ENCODE measurements at regions not wholly inside any gene's neighbourhood (a gene's known extent, or its start where the extent isn't known, plus 50 kb on each side); places are given as distances from the start of the nearest gene placed in this dataset.

DNA sequence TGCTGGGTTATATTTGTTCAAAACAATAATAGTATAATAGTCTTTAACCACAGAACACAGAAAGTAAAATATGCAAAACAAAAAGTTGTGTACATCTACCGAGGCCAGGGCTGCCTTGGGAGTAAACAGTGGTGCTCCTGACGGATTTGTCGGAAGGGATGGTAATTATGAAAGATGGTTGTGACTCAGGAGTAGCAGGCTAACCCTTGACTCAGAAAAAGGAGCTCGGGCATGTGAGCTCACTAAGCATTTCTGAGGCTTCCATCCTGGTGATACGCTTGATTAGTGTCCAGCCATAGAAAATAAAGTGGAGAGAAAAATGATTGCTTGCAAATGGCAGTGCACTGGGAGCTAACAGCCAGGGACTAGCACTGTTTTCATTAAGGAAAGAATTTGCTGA lies 53.2 kb upstream of the SPANXB1 start:
- H3K79me2 ChIP-seq (ENCODE audit: control insufficient read depth in 1 of 2, insufficient read depth in 2 of 2, low read length in 2 of 2), result no peaks in the 10 kb centered on the region
- no peak overlapping the region for H2BK120ac ChIP-seq (replicated peaks; ENCODE audit: low read depth, low read length)
- no peak overlapping the region for H4K91ac ChIP-seq (replicated peaks; ENCODE audit: insufficient read length, low read length)
- no peaks in the 10 kb centered on the region for H3K4me1 ChIP-seq (replicated peaks in 1 of 4; ENCODE audit: control insufficient read depth in 3 of 4, insufficient read depth in 4 of 4, low read length in 3 of 4)
- no peak overlapping the region for H3K9ac ChIP-seq (replicated peaks in 1 of 4; ENCODE audit: extremely low read depth in 1 of 4, low read depth in 3 of 4, low read length in 3 of 4)
- H4K8ac ChIP-seq (ENCODE audit: extremely low read depth, insufficient read depth, low read length), result no peak overlapping the region
- no peak overlapping the region for H2AK5ac ChIP-seq (ENCODE audit: low read depth, low read length)
- H3K27ac ChIP-seq (ENCODE audit: low read depth, low read length), result no peak overlapping the region
- CTCF ChIA-PET (ENCODE audit: partially characterized antibody), result interaction anchor here (2.2 kb wide), 1 partner anchor 32 kb away, joined by 5 read pairs; no protein-coding TSS in a partner anchor
- H3K14ac ChIP-seq (ENCODE audit: insufficient read length), result no peak overlapping the region
- no peak overlapping the region for H2BK15ac ChIP-seq (ENCODE audit: low read length)
- H3K18ac ChIP-seq (ENCODE audit: extremely low read depth, low read length), result no peak overlapping the region
- no peak overlapping the region for H2BK20ac ChIP-seq (ENCODE audit: low read length)
- H3K23ac ChIP-seq (ENCODE audit: insufficient read length), result no peak overlapping the region
- POLR2A ChIA-PET (ENCODE audit: partially characterized antibody), result no interaction called here
- no peak overlapping the region for H2BK12ac ChIP-seq (ENCODE audit: low read depth, low read length)
- H3K36me3 ChIP-seq (ENCODE audit: control insufficient read depth in 2 of 4, insufficient read depth in 4 of 4, low read length in 3 of 4), result no peaks in the 10 kb centered on the region
- H3K9me3 ChIP-seq (ENCODE audit: insufficient read depth in 2 of 2, low read depth in 1 of 2, low read length in 1 of 2), result no peaks in the 10 kb centered on the region
- no peak for FAIRE-seq
- H3K56ac ChIP-seq (replicated peaks; ENCODE audit: insufficient read length, low read depth, low read length), result no peak overlapping the region
- DNase-seq (ENCODE audit: low read depth in 1 of 2, low spot score in 2 of 2), result no peak
- no peak overlapping the region for H2AFZ ChIP-seq (ENCODE audit: low read length)
- no peak overlapping the region for H3K4ac ChIP-seq (replicated peaks; ENCODE audit: insufficient read length, low read depth, low read length)
- H3K23me2 ChIP-seq (ENCODE audit: low read depth, low read length), result no peaks in the 10 kb centered on the region
- no peaks in the 10 kb centered on the region for H3K79me1 ChIP-seq (ENCODE audit: low read depth, low read length)
- H3K27me3 ChIP-seq (replicated peaks in 1 of 4; ENCODE audit: control insufficient read depth in 3 of 4, extremely low read depth in 1 of 4, insufficient read depth in 3 of 4, low read length in 3 of 4), result no peaks in the 10 kb centered on the region
- H4K20me1 ChIP-seq (replicated peaks in 1 of 2; ENCODE audit: control insufficient read depth in 1 of 2, insufficient read depth in 2 of 2, low read length in 2 of 2), result no peaks in the 10 kb centered on the region
- H2BK5ac ChIP-seq (ENCODE audit: low read depth, low read length), result no peak overlapping the region
- 84% methylated on average over 5 of the region's 5 CpGs; no CpG with 5 or more reads in 1 of the 2 experiments for WGBS, 2 experiments (ENCODE audit: extremely low coverage in 1 of 2, insufficient coverage in 1 of 2, insufficient read length in 1 of 2, insufficient replicate concordance in 2 of 2, low coverage in 1 of 2, low lambda C conversion rate in 2 of 2, missing lambda C conversion rate in 1 of 2)
- no peak overlapping the region for H4K5ac ChIP-seq (ENCODE audit: insufficient read length, low read depth, low read length)
- no peak overlapping the region for H3K4me3 ChIP-seq (ENCODE audit: extremely low read depth in 1 of 4, insufficient read depth in 2 of 4, low read depth in 3 of 4, low read length in 4 of 4)
- no peak overlapping the region for H3K4me2 ChIP-seq (ENCODE audit: insufficient read depth in 1 of 2, low read depth in 2 of 2, low read length in 2 of 2)
- TF ChIP-seq, protein P1, sequence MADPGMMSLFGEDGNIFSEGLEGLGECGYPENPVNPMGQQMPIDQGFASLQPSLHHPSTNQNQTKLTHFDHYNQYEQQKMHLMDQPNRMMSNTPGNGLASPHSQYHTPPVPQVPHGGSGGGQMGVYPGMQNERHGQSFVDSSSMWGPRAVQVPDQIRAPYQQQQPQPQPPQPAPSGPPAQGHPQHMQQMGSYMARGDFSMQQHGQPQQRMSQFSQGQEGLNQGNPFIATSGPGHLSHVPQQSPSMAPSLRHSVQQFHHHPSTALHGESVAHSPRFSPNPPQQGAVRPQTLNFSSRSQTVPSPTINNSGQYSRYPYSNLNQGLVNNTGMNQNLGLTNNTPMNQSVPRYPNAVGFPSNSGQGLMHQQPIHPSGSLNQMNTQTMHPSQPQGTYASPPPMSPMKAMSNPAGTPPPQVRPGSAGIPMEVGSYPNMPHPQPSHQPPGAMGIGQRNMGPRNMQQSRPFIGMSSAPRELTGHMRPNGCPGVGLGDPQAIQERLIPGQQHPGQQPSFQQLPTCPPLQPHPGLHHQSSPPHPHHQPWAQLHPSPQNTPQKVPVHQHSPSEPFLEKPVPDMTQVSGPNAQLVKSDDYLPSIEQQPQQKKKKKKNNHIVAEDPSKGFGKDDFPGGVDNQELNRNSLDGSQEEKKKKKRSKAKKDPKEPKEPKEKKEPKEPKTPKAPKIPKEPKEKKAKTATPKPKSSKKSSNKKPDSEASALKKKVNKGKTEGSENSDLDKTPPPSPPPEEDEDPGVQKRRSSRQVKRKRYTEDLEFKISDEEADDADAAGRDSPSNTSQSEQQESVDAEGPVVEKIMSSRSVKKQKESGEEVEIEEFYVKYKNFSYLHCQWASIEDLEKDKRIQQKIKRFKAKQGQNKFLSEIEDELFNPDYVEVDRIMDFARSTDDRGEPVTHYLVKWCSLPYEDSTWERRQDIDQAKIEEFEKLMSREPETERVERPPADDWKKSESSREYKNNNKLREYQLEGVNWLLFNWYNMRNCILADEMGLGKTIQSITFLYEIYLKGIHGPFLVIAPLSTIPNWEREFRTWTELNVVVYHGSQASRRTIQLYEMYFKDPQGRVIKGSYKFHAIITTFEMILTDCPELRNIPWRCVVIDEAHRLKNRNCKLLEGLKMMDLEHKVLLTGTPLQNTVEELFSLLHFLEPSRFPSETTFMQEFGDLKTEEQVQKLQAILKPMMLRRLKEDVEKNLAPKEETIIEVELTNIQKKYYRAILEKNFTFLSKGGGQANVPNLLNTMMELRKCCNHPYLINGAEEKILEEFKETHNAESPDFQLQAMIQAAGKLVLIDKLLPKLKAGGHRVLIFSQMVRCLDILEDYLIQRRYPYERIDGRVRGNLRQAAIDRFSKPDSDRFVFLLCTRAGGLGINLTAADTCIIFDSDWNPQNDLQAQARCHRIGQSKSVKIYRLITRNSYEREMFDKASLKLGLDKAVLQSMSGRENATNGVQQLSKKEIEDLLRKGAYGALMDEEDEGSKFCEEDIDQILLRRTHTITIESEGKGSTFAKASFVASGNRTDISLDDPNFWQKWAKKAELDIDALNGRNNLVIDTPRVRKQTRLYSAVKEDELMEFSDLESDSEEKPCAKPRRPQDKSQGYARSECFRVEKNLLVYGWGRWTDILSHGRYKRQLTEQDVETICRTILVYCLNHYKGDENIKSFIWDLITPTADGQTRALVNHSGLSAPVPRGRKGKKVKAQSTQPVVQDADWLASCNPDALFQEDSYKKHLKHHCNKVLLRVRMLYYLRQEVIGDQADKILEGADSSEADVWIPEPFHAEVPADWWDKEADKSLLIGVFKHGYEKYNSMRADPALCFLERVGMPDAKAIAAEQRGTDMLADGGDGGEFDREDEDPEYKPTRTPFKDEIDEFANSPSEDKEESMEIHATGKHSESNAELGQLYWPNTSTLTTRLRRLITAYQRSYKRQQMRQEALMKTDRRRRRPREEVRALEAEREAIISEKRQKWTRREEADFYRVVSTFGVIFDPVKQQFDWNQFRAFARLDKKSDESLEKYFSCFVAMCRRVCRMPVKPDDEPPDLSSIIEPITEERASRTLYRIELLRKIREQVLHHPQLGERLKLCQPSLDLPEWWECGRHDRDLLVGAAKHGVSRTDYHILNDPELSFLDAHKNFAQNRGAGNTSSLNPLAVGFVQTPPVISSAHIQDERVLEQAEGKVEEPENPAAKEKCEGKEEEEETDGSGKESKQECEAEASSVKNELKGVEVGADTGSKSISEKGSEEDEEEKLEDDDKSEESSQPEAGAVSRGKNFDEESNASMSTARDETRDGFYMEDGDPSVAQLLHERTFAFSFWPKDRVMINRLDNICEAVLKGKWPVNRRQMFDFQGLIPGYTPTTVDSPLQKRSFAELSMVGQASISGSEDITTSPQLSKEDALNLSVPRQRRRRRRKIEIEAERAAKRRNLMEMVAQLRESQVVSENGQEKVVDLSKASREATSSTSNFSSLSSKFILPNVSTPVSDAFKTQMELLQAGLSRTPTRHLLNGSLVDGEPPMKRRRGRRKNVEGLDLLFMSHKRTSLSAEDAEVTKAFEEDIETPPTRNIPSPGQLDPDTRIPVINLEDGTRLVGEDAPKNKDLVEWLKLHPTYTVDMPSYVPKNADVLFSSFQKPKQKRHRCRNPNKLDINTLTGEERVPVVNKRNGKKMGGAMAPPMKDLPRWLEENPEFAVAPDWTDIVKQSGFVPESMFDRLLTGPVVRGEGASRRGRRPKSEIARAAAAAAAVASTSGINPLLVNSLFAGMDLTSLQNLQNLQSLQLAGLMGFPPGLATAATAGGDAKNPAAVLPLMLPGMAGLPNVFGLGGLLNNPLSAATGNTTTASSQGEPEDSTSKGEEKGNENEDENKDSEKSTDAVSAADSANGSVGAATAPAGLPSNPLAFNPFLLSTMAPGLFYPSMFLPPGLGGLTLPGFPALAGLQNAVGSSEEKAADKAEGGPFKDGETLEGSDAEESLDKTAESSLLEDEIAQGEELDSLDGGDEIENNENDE (IDR thresholded peaks at IDR 0.05; ENCODE audit: insufficient replicate concordance, low read length), result no peak

Data from H1 (cell line).